GM20000 (cell line): ENCODE measurements at regions not wholly inside any gene's neighbourhood (a gene's known extent, or its start where the extent isn't known, plus 50 kb on each side); places are given as distances from the start of the nearest gene placed in this dataset.

Experiments used
- DNase-seq: peaks from one replicate; pipeline ENCODE4 v3.0.0; 2012; ENCODE audit warnings: low spot score
- CTCF ChIP-seq: IDR thresholded peaks from 2 replicates; pipeline ENCODE4 v1.5.1; 2012; ENCODE audit warnings: mild to moderate bottlenecking, control low read depth; ENCODE audit errors: extremely low read depth, missing control alignments

- DNase-seq: no peak
- TF ChIP-seq CTCF: no peak
Observed at GRCh38 chr12:126952096-126953007, 1314.6 kb upstream of the TMEM132C start.

DNA sequence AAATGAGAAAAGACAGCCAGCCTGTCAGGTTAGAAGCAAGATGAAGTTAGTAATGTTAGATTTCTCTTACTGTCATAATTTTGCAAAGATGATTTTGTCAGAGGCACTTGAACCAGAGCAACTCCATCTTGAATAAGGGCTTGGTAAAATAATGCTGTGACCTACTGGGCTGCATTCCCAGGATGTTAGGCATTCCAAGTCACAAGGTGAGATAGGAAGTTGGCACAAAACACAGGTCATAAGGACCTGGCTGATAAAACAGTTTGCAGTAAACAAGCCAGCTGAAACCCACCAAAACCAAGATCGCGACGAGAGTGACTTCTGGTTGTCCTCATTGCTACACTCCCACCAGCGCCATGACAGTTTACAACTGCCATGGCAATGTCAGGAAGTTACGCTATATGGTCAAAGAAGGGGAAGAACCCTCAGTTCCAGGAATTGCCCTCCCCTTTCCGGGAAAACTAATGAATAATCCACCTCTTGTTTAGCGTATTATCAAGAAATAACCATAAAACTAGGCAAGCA is 1313.5 kb upstream of the TMEM132C start:
- no peak for DNase-seq
- TF ChIP-seq CTCF: no peak

GRCh38 chr12:126960221-126960620 is 1306.7 kb upstream of the TMEM132C start:
- TF ChIP-seq CTCF: no peak
- DNase-seq: no peak

- DNase-seq: no peak
- no peak for TF ChIP-seq CTCF
Observed at GRCh38 chr12:126960709-126961108, 1306.3 kb upstream of the TMEM132C start.

- no peak for DNase-seq
- no peak for TF ChIP-seq CTCF
Observed at GRCh38 chr12:126963825-126964224, 1303.1 kb upstream of the TMEM132C start.

GRCh38 chr12:126966498-126966897 is 1300.5 kb upstream of the TMEM132C start:
- no peak for TF ChIP-seq CTCF
- DNase-seq: no peak

DNA sequence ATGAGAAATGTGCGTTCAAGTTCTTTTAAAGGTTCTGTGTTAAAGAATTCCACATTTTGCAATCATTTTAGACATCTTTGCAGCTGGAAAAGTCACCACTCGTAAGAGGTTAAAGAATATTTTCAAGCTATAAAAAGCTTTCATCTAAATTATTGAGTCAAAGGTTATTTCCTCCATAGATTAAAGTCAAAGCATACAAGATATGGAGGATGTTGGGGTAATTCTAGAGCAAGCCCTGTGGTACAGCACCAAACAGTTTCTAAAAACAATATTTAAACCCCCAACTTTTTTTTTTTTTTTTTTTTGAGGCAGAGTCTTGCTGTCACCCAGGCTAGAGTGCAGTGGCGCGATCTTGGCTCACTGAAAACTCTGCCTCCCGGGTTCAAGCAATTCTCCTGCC is 1299.8 kb upstream of the TMEM132C start:
- DNase-seq: no peak

More for the DNA sequence above, 1299.8 kb upstream of the TMEM132C start:
- no peak for TF ChIP-seq CTCF
